CD4-positive, alpha-beta T cell (primary cell): ENCODE measurements at regions not wholly inside any gene's neighbourhood (a gene's known extent, or its start where the extent isn't known, plus 50 kb on each side); places are given as distances from the start of the nearest gene placed in this dataset.

Source experiments
- ATAC-seq: fragments of 200-7000 bp; cut with Tn5 transposase; one replicate; pipeline ENCODE4 v1.10.0; 2022; ENCODE audit warnings: mild to moderate bottlenecking; ENCODE audit not compliant: poor library complexity
- CTCF ChIA-PET: fragments of 350-600 bp; sonication (Branson Sonifier 250); formaldehyde crosslinking; loops from one replicate; lab custom pipeline; 2021; ENCODE audit warnings: antibody characterized with exemption, inconsistent platforms; lab: Charles Lee
- POLR2A ChIA-PET: fragments of 350-600 bp; sonication (Branson Sonifier 250); formaldehyde crosslinking; loops from one replicate; lab custom pipeline; 2021; ENCODE audit warnings: antibody characterized with exemption, inconsistent platforms; lab: Charles Lee
- DNase-seq, 14 experiments: peaks; one replicate each; pipeline ENCODE4 v3.0.0-alpha.2; 2013 to 2020; ENCODE audit warnings: mixed read lengths in 2 of 14
- H3K27ac ChIP-seq, 2 donors: one replicate each; pipeline versions ENCODE4 v1.5.1 to v1.7.0; 2013; ENCODE audit warnings: low read length in 2 of 2, low read depth in 1 of 2, mild to moderate bottlenecking in 1 of 2
- H3K27me3 ChIP-seq, 2 experiments: 1 replicate in 1 of 2; 2 replicates in 1 of 2; pipeline versions ENCODE4 v1.6.1 to v1.7.0; 2013; ENCODE audit warnings: low read length in 2 of 2, control low read depth in 1 of 2, mild to moderate bottlenecking in 1 of 2, moderate library complexity in 1 of 2; ENCODE audit not compliant: insufficient read depth in 2 of 2, control insufficient read depth in 1 of 2
- H3K36me3 ChIP-seq: one replicate; pipeline ENCODE4 v1.6.1; 2013; ENCODE audit warnings: low read length, control low read depth; ENCODE audit not compliant: insufficient read depth
- H3K4me1 ChIP-seq: one replicate; pipeline ENCODE4 v1.6.1; 2013; ENCODE audit warnings: low read length, control low read depth; ENCODE audit not compliant: insufficient read depth
- H3K4me3 ChIP-seq: one replicate; pipeline ENCODE4 v1.5.1; 2013; ENCODE audit warnings: mild to moderate bottlenecking, low read length, moderate library complexity
- H3K9me3 ChIP-seq, 2 experiments: 1 replicate in 1 of 2; 2 replicates in 1 of 2; pipeline versions ENCODE4 v1.6.1 to v1.7.0; 2013; ENCODE audit warnings: low read length in 2 of 2, mild to moderate bottlenecking in 2 of 2, control low read depth in 1 of 2, moderate library complexity in 1 of 2; ENCODE audit not compliant: control insufficient read depth in 1 of 2, insufficient read depth in 1 of 2
- H3K27ac Mint-ChIP-seq: one replicate; pipeline ENCODE4 v1.8.0; 2020; ENCODE audit warnings: mixed read lengths
- H3K27me3 Mint-ChIP-seq: one replicate; pipeline ENCODE4 v1.8.0; 2021; ENCODE audit warnings: mixed read lengths
- H3K36me3 Mint-ChIP-seq: one replicate; pipeline ENCODE4 v1.8.0; 2021; ENCODE audit warnings: low read depth, mixed read lengths
- H3K4me1 Mint-ChIP-seq: one replicate; pipeline ENCODE4 v1.8.0; 2021; ENCODE audit warnings: low read depth, mixed read lengths
- H3K4me3 Mint-ChIP-seq: one replicate; pipeline ENCODE4 v1.8.0; 2020; ENCODE audit warnings: mild to moderate bottlenecking, mixed read lengths
- H3K9me3 Mint-ChIP-seq: one replicate; pipeline ENCODE4 v1.8.0; 2020; ENCODE audit warnings: mixed read lengths
- CTCF ChIP-seq: fragments of 200-600 bp; IDR thresholded peaks from one replicate; pipeline ENCODE4 v1.8.0; 2022; ENCODE audit warnings: antibody characterized with exemption, mild to moderate bottlenecking
- intact Hi-C, 2 experiments: fragments of 100-400 bp; cut with DNase I in 1 of 2; cut with micrococcal nuclease in 1 of 2; formaldehyde crosslinking; loops; one replicate each; pipeline versions ENCODE4 v1.15.1 to v1.9.0; 2023 to 2025; cut with DNase I, micrococcal nuclease

- Mint-ChIP-seq H3K4me3 (no peak overlapping the region), H3K27ac (no peak overlapping the region), H3K27me3 (no peaks in the 10 kb centered on the region), H3K36me3 (no peaks in the 10 kb centered on the region), H3K4me1 (no peaks in the 10 kb centered on the region), H3K9me3 (peaks cover 2% of the 10 kb centered on the region)
- DNase-seq: no peak
- TF ChIP-seq CTCF: no peak
- CTCF ChIA-PET: no interaction called here
- Histone ChIP-seq H3K36me3 (no peaks in the 10 kb centered on the region), H3K9me3 (peaks cover 0 to 3% of the 10 kb centered on the region in 2 experiments), H3K27me3 (no peaks in the 10 kb centered on the region), H3K4me3 (no peak overlapping the region), H3K27ac (no peak overlapping the region), H3K4me1 (no peaks in the 10 kb centered on the region)
- POLR2A ChIA-PET: no interaction called here
- intact Hi-C loops: no loop called here
- ATAC-seq: no peak
These were observed 216.1 kb downstream of the TRIM36 start for GRCh38 chr5:114953565-114953964.

GRCh38 chr5:114952876-114953275, 216.8 kb downstream of the TRIM36 start:
- H3K4me1 Mint-ChIP-seq: no peaks in the 10 kb centered on the region
- Histone ChIP-seq H3K27ac (no peak overlapping the region), H3K27me3 (no peaks in the 10 kb centered on the region), H3K9me3 (peaks cover 0 to 3% of the 10 kb centered on the region in 2 experiments), H3K36me3 (no peaks in the 10 kb centered on the region), H3K4me3 (no peak overlapping the region), H3K4me1 (no peaks in the 10 kb centered on the region)
- intact Hi-C loops: no loop called here
- ATAC-seq (no peak), DNase-seq (no peak)
- ChIA-PET CTCF (no interaction called here), POLR2A (no interaction called here)
- no peaks in the 10 kb centered on the region for H3K36me3 Mint-ChIP-seq
- H3K27me3 Mint-ChIP-seq: no peaks in the 10 kb centered on the region
- H3K4me3 Mint-ChIP-seq: no peak overlapping the region
- no peak for TF ChIP-seq CTCF
- H3K9me3 Mint-ChIP-seq: peaks cover 2% of the 10 kb centered on the region
- H3K27ac Mint-ChIP-seq: no peak overlapping the region

GRCh38 chr5:114949756-114950155, 220.0 kb downstream of the TRIM36 start:
- Mint-ChIP-seq H3K27ac (no peak overlapping the region), H3K9me3 (no peaks in the 10 kb centered on the region), H3K27me3 (no peaks in the 10 kb centered on the region), H3K4me3 (no peak overlapping the region), H3K4me1 (no peaks in the 10 kb centered on the region), H3K36me3 (no peaks in the 10 kb centered on the region)
- H3K36me3 ChIP-seq: no peaks in the 10 kb centered on the region
- H3K4me1 ChIP-seq: no peaks in the 10 kb centered on the region
- no peaks in the 10 kb centered on the region for H3K9me3 ChIP-seq
- intact Hi-C loops: no loop called here
- H3K4me3 ChIP-seq: no peak overlapping the region
- TF ChIP-seq CTCF: no peak
- POLR2A ChIA-PET: no interaction called here
- H3K27ac ChIP-seq: no peak overlapping the region
- CTCF ChIA-PET: no interaction called here
- ATAC-seq: no peak
- H3K27me3 ChIP-seq: no peaks in the 10 kb centered on the region
- no peak for DNase-seq
